CD4-positive, alpha-beta memory T cell (primary cell): ENCODE measurements at regions not wholly inside any gene's neighbourhood (a gene's known extent, or its start where the extent isn't known, plus 50 kb on each side); places are given as distances from the start of the nearest gene placed in this dataset.

Experiments
- CTCF ChIA-PET: fragments of 350-600 bp; sonication (Branson Sonifier 250); formaldehyde crosslinking; loops from one replicate; lab custom pipeline; 2021; ENCODE audit warnings: inconsistent platforms; ENCODE audit not compliant: partially characterized antibody; lab: Charles Lee
- POLR2A ChIA-PET: fragments of 350-600 bp; sonication (Branson Sonifier 250); formaldehyde crosslinking; loops from one replicate; lab custom pipeline; 2021; ENCODE audit not compliant: partially characterized antibody; lab: Charles Lee
- DNase-seq, 5 donors: peaks; one replicate each; pipeline versions ENCODE4 v3.0.0 to v3.0.0-alpha.2; 2020 to 2022; ENCODE audit warnings: mixed read lengths in 1 of 5
- H3K27ac ChIP-seq: one replicate; pipeline ENCODE4 v1.7.0; 2013; ENCODE audit warnings: low read depth, low read length
- H3K27me3 ChIP-seq: 2 replicates; pipeline ENCODE4 v1.7.0; 2013; ENCODE audit warnings: mild to moderate bottlenecking, low read length, moderate library complexity; ENCODE audit not compliant: insufficient read depth
- H3K36me3 ChIP-seq: 2 replicates; pipeline ENCODE4 v1.7.0; 2013; ENCODE audit warnings: mild to moderate bottlenecking, low read length, moderate library complexity; ENCODE audit not compliant: insufficient read depth
- H3K4me1 ChIP-seq: 2 replicates; pipeline ENCODE4 v1.7.0; 2013; ENCODE audit warnings: mild to moderate bottlenecking, low read length, moderate library complexity; ENCODE audit not compliant: insufficient read depth
- H3K4me3 ChIP-seq, 2 donors: one replicate each; pipeline ENCODE4 v1.7.0; 2013; ENCODE audit warnings: low read length in 2 of 2, mild to moderate bottlenecking in 1 of 2
- H3K9me3 ChIP-seq, 2 donors: one replicate each; pipeline ENCODE4 v1.7.0; 2013; ENCODE audit warnings: low read length in 2 of 2, control low read depth in 1 of 2; ENCODE audit not compliant: control insufficient read depth in 1 of 2
- H3K27ac Mint-ChIP-seq, 7 donors: one replicate each; pipeline ENCODE4 v1.8.0; 2020 to 2021; ENCODE audit warnings: mixed read lengths in 7 of 7, mild to moderate bottlenecking in 6 of 7, inconsistent platforms in 3 of 7, moderate library complexity in 3 of 7
- H3K27me3 Mint-ChIP-seq, 2 donors: one replicate each; pipeline ENCODE4 v1.8.0; 2020 to 2021; ENCODE audit warnings: mixed read lengths in 2 of 2
- H3K36me3 Mint-ChIP-seq, 2 donors: one replicate each; pipeline ENCODE4 v1.8.0; 2020 to 2021; ENCODE audit warnings: mixed read lengths in 2 of 2, inconsistent platforms in 1 of 2, mild to moderate bottlenecking in 1 of 2
- H3K4me1 Mint-ChIP-seq, 4 donors: one replicate each; pipeline ENCODE4 v1.8.0; 2020 to 2021; ENCODE audit warnings: mixed read lengths in 4 of 4, mild to moderate bottlenecking in 1 of 4
- H3K4me3 Mint-ChIP-seq, 8 donors: one replicate each; pipeline ENCODE4 v1.8.0; 2020 to 2021; ENCODE audit warnings: mixed read lengths in 8 of 8, mild to moderate bottlenecking in 7 of 8, moderate library complexity in 6 of 8, inconsistent platforms in 3 of 8
- H3K9me3 Mint-ChIP-seq, 8 donors: one replicate each; pipeline ENCODE4 v1.8.0; 2020 to 2021; ENCODE audit warnings: mixed read lengths in 8 of 8, mild to moderate bottlenecking in 5 of 8, inconsistent platforms in 3 of 8, moderate library complexity in 1 of 8
- intact Hi-C: fragments of 100-400 bp; cut with micrococcal nuclease; formaldehyde crosslinking; loops from one replicate; pipeline ENCODE4 v1.15.1; 2023

- Mint-ChIP-seq H3K9me3 (peaks cover 0 to 4% (median 0%) of the 10 kb centered on the region in 8 donors), H3K27ac (no peak overlapping the region), H3K36me3 (peaks cover 0 to 7% of the 10 kb centered on the region in 2 donors), H3K4me3 (no peak overlapping the region), H3K4me1 (no peaks in the 10 kb centered on the region), H3K27me3 (no peaks in the 10 kb centered on the region)
- H3K4me3 ChIP-seq = no peak overlapping the region
- no peaks in the 10 kb centered on the region for H3K27me3 ChIP-seq
- intact Hi-C loops = no loop called here
- CTCF ChIA-PET = no interaction called here
- POLR2A ChIA-PET = no interaction called here
- no peak overlapping the region for H3K27ac ChIP-seq
- H3K4me1 ChIP-seq = no peaks in the 10 kb centered on the region
- H3K9me3 ChIP-seq = no peaks in the 10 kb centered on the region
- no peak for DNase-seq
- H3K36me3 ChIP-seq = no peaks in the 10 kb centered on the region
These were observed 60.8 kb upstream of the ARRDC3 start for GRCh38 chr5:91443761-91444467.

- intact Hi-C loops = no loop called here
- Histone ChIP-seq H3K36me3 (no peaks in the 10 kb centered on the region), H3K4me3 (no peak overlapping the region), H3K4me1 (no peaks in the 10 kb centered on the region), H3K9me3 (no peaks in the 10 kb centered on the region), H3K27ac (no peak overlapping the region), H3K27me3 (no peaks in the 10 kb centered on the region)
- Mint-ChIP-seq H3K27me3 (no peaks in the 10 kb centered on the region), H3K9me3 (peaks cover 0 to 1% (median 0%) of the 10 kb centered on the region in 8 donors), H3K27ac (no peak overlapping the region), H3K4me1 (no peaks in the 10 kb centered on the region), H3K36me3 (peaks cover 0 to 4% of the 10 kb centered on the region in 2 donors), H3K4me3 (no peak overlapping the region)
- POLR2A ChIA-PET = no interaction called here
- DNase-seq = no peak
- CTCF ChIA-PET = no interaction called here
These were observed 59.9 kb upstream of the ARRDC3 start for GRCh38 chr5:91443023-91443422.

GRCh38 chr5:91441082-91441481 is 58.0 kb upstream of the ARRDC3 start:
- no peak for DNase-seq
- Histone ChIP-seq H3K27me3 (no peaks in the 10 kb centered on the region), H3K36me3 (no peaks in the 10 kb centered on the region), H3K27ac (no peak overlapping the region), H3K4me3 (no peak overlapping the region), H3K9me3 (no peaks in the 10 kb centered on the region), H3K4me1 (no peaks in the 10 kb centered on the region)
- Mint-ChIP-seq H3K9me3 (no peaks in the 10 kb centered on the region), H3K27ac (no peak overlapping the region), H3K4me1 (peaks cover 0 to 5% (median 1%) of the 10 kb centered on the region in 4 donors), H3K27me3 (no peaks in the 10 kb centered on the region), H3K4me3 (no peak overlapping the region), H3K36me3 (no peaks in the 10 kb centered on the region)
- CTCF ChIA-PET = interaction anchor here (1.1 kb wide), 1 partner anchor 18 kb away, joined by 3 read pairs; no protein-coding TSS in a partner anchor
- POLR2A ChIA-PET = no interaction called here
- intact Hi-C loops = no loop called here

DNA sequence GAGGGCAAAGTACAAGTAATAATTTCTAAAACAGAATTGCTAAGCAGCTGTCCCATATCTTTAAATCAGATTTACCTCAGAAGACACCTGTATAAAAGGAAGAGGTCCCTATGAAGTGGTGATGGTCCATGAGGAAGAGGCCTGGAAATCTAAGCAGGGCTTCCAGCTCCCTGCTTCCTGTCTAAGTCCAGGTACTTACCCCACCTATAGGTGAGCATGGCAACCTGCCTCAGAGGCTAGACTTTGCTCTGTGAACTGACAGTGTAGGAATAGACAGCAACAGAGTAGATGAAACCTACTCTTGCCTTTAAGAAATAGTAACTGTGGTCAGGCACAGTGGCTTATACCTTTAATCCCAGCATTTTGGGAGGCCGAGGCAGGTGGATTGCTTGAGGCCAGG is 55.8 kb upstream of the ARRDC3 start:
- CTCF ChIA-PET = no interaction called here

DNA sequence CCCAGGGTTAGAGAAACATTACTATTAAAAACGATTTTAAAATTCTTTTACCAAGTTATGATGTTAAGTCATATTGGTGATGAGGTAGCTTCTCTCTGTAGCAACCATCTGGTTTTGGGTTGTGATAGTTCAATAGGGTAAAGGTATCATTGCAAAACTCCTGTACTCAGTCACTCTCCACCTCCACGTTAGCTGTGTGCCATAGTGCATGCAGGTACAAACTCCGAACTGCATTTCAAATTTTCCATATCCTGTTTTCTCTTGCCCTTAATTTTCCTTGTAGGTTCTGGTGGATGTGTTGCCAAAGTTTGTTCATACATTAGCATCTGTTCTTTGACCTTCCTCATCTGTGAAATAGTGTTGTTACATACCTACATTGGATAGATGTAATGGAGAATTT is 53.1 kb upstream of the ARRDC3 start:
- no peak overlapping the region for H3K4me3 ChIP-seq
- Mint-ChIP-seq H3K27ac (peak overlapping the region in 2 of 7 donors; percentile 29 to 31), H3K4me1 (peaks cover 16 to 33% (median 20%) of the 10 kb centered on the region in 4 donors), H3K4me3 (no peak overlapping the region), H3K36me3 (no peaks in the 10 kb centered on the region), H3K27me3 (no peaks in the 10 kb centered on the region), H3K9me3 (peaks cover 0 to 2% (median 0%) of the 10 kb centered on the region in 8 donors)
- ChIA-PET POLR2A (no interaction called here), CTCF (interaction anchor here (9.3 kb wide), 1 partner anchor 16 kb away, joined by 69 read pairs; no protein-coding TSS in a partner anchor)
- DNase-seq = no peak
- peaks cover 20% of the 10 kb centered on the region for H3K4me1 ChIP-seq
- H3K27me3 ChIP-seq = no peaks in the 10 kb centered on the region
- intact Hi-C loops = no loop called here
- no peaks in the 10 kb centered on the region for H3K9me3 ChIP-seq
- no peaks in the 10 kb centered on the region for H3K36me3 ChIP-seq
- no peak overlapping the region for H3K27ac ChIP-seq

More for the DNA sequence above, 55.8 kb upstream of the ARRDC3 start:
- no peaks in the 10 kb centered on the region for H3K9me3 ChIP-seq
- peaks cover 12 to 27% (median 15%) of the 10 kb centered on the region in 4 donors for H3K4me1 Mint-ChIP-seq
- no peak overlapping the region for H3K4me3 ChIP-seq
- peaks cover 0 to under 1% (median 0%) of the 10 kb centered on the region in 8 donors for H3K9me3 Mint-ChIP-seq
- POLR2A ChIA-PET = no interaction called here
- no peaks in the 10 kb centered on the region for H3K27me3 ChIP-seq
- H3K27ac ChIP-seq = no peak overlapping the region
- peak overlapping the region in 1 of 7 donors; percentile 19 for H3K27ac Mint-ChIP-seq
- H3K36me3 ChIP-seq = no peaks in the 10 kb centered on the region
- H3K4me1 ChIP-seq = peaks cover 15% of the 10 kb centered on the region
- no peaks in the 10 kb centered on the region for H3K36me3 Mint-ChIP-seq
- H3K27me3 Mint-ChIP-seq = no peaks in the 10 kb centered on the region
- H3K4me3 Mint-ChIP-seq = no peak overlapping the region
- DNase-seq = no peak
- intact Hi-C loops = no loop called here

GRCh38 chr5:91434348-91434747 is 51.2 kb upstream of the ARRDC3 start:
- H3K4me1 ChIP-seq = peaks cover 20% of the 10 kb centered on the region
- H3K27ac ChIP-seq = no peak overlapping the region
- intact Hi-C loops = no loop called here
- Mint-ChIP-seq H3K27ac (peak overlapping the region; percentile 45 to 90 (median 80)), H3K27me3 (no peaks in the 10 kb centered on the region), H3K4me3 (peak overlapping the region in 6 of 8 donors; percentile 14 to 68 (median 43)), H3K4me1 (peaks cover 16 to 33% (median 20%) of the 10 kb centered on the region in 4 donors), H3K36me3 (peaks cover under 1 to 4% of the 10 kb centered on the region in 2 donors), H3K9me3 (peaks cover 0 to 4% (median 2%) of the 10 kb centered on the region in 8 donors)
- POLR2A ChIA-PET = no interaction called here
- no peak overlapping the region for H3K4me3 ChIP-seq
- CTCF ChIA-PET = interaction anchor here (0.5 to 9.3 kb wide), 2 partner anchors 14 to 440 kb away, joined by 3 to 69 read pairs; no protein-coding TSS in a partner anchor
- H3K36me3 ChIP-seq = no peaks in the 10 kb centered on the region
- H3K9me3 ChIP-seq = no peaks in the 10 kb centered on the region
- no peaks in the 10 kb centered on the region for H3K27me3 ChIP-seq
- DNase-seq = peak in 3 of 5 donors; percentile 4 to 13 (median 4)

GRCh38 chr5:91433861-91434260 is 50.7 kb upstream of the ARRDC3 start:
- no peak overlapping the region for H3K4me3 ChIP-seq
- H3K27ac ChIP-seq = no peak overlapping the region
- Mint-ChIP-seq H3K9me3 (peaks cover 2 to 9% (median 6%) of the 10 kb centered on the region in 8 donors), H3K4me1 (peaks cover 16 to 33% (median 20%) of the 10 kb centered on the region in 4 donors), H3K4me3 (peak overlapping the region in 5 of 8 donors; percentile 18 to 68 (median 54)), H3K27ac (peak overlapping the region; percentile 45 to 90 (median 80)), H3K36me3 (peaks cover 4 to 5% of the 10 kb centered on the region in 2 donors), H3K27me3 (no peaks in the 10 kb centered on the region)
- CTCF ChIA-PET = interaction anchor here (9.3 kb wide), 1 partner anchor 13 kb away, joined by 69 read pairs; no protein-coding TSS in a partner anchor
- no peaks in the 10 kb centered on the region for H3K27me3 ChIP-seq
- H3K36me3 ChIP-seq = no peaks in the 10 kb centered on the region
- POLR2A ChIA-PET = no interaction called here
- DNase-seq = no peak
- intact Hi-C loops = no loop called here
- H3K9me3 ChIP-seq = no peaks in the 10 kb centered on the region
- H3K4me1 ChIP-seq = peaks cover 20% of the 10 kb centered on the region
